HG02884 (cell line): ENCODE measurements at regions not wholly inside any gene's neighbourhood (a gene's known extent, or its start where the extent isn't known, plus 50 kb on each side); places are given as distances from the start of the nearest gene placed in this dataset.
"Not testable (repeated sequence)": the region's sequence is repeated elsewhere in the genome, so short reads cannot be mapped to it uniquely, and the experiment has no call there.

Source experiments
- ATAC-seq: cut with Tn5 transposase; IDR thresholded peaks from one replicate; pipeline ENCODE4 v1.9.1; 2021; ENCODE audit warnings: mild to moderate bottlenecking, moderate library complexity; ENCODE audit not compliant: unreplicated experiment

DNA sequence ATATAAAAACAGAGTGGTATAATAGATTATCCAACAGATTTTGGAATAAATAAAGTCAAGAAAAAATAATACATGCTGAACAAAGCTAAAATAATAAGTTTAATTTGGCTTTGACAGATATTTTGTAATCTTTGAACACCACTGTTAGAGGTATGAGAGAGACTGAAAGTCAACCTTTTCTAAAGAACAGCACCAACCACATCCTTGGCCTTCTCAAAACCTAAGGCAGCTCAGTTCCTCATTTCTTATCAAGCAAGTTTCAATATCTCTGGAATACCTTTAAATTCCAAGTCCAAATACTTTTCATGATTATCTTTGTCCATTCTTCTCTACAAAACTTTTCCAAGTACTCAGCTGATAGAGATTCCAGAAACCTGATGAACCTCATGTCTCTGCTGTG is 1603.8 kb downstream of the CDH8 start:
- ATAC-seq = no peak

GRCh38 chr16:60419859-60420258 is 1616.4 kb downstream of the CDH8 start:
- no peak for ATAC-seq

- no peak for ATAC-seq
These were observed 1621.6 kb downstream of the CDH8 start for GRCh38 chr16:60414613-60415012.

DNA sequence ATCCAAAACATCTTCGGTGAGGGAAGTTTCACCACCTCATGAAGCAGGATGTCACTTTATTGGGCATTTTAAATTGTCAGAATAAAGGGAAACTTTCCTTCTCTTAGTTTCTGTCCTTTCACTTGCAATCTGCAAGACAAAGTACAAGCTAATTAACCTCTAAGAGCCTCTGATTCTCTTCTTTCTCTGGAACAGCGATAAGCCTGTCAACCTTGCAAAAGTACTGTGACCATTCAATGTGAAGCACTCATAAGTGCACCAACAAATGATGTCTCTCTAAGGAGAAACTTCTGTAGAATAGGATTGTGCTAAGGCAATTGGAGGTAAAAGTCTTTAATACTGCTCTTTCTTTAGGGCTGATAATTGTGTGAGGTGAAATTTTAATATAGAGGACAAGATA is 1622.3 kb downstream of the CDH8 start:
- ATAC-seq = no peak

- ATAC-seq = no peak
These were observed 1628.6 kb downstream of the CDH8 start for GRCh38 chr16:60407606-60408005.

DNA sequence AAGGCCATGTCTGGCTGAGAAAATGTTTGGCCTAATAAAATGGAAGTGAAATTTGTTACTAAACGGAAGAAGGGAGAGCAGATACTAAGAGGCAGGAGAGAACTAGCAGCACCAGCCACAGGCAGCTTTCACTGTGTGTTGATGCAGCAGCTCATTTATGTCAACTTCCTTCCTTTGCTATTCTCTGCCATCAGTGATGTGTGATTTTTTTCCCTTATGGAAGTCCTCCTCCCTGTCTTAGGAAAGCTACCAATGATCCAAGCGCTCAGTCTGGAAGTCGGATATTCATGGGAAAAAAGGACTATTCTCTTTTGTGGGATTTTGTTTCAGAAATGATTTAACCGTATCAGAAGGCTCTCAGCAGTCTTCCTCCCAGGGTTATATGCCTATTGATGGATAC is 1629.2 kb downstream of the CDH8 start:
- no peak for ATAC-seq

- no peak for ATAC-seq
These were observed 1631.0 kb downstream of the CDH8 start for GRCh38 chr16:60405286-60405685.

DNA sequence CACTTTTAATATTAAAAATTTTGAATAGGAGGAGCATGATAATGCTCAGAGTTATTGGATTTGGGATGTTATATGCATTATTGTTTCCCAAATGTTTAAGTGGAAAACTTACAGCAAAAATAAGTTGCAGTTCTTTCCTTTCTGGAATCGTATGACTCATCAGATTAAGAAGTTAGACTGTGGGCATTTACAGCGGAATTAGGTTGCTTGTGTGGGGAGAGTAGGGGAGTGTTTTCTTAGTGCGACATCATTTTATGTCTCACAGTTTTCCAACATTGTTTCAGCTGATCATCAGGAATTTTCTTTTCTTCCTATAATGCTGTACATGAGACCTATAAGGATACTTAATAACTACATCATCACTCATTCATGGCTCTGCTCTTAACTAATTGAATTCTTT is 1631.8 kb downstream of the CDH8 start:
- ATAC-seq = no peak

- ATAC-seq = peak; percentile 77
These were observed 1633.3 kb downstream of the CDH8 start for GRCh38 chr16:60402941-60403340.

DNA sequence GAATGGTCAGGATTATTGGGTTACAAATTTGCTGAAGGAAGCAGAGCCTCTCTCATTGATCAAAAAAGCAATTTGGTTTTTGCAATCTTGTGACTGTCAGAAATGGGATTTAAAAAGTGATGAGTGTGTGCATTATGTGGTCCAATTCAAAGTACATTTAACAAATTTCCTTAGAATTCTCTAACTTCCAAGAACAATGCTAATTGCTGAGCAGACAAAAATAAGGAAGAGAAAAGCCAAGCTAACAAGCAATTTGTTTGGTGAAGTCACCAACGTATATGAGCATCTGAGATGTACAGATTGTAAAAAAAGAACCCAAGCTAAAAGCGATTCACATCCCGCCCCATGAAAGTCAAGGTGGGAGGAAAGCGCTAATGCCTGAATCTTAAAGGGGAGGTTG is 1643.9 kb downstream of the CDH8 start:
- no peak for ATAC-seq

GRCh38 chr16:60371591-60371990 is 1637.5 kb upstream of the GOT2 start:
- ATAC-seq = no peak

DNA sequence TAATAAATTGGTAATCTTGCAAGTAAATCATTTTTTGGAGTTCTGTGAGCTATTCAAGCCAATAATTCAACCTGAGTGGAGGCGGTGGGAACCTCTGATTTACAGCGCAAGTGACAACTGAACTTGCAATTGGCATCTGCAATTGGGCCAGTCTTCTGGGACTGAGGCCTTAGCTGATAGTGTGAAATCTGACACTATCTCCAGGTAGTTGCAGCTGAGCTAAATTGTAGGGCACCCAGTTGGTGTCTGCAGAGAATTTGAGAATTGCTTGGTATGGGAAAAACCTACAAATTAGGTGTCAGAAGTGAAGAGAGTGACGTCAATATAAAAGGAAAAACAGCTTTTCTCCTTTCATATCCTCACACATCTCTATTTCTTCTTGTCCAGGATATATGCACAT is 1633.6 kb upstream of the GOT2 start:
- no peak for ATAC-seq

GRCh38 chr16:60363566-60363965 is 1629.5 kb upstream of the GOT2 start:
- ATAC-seq = no peak

DNA sequence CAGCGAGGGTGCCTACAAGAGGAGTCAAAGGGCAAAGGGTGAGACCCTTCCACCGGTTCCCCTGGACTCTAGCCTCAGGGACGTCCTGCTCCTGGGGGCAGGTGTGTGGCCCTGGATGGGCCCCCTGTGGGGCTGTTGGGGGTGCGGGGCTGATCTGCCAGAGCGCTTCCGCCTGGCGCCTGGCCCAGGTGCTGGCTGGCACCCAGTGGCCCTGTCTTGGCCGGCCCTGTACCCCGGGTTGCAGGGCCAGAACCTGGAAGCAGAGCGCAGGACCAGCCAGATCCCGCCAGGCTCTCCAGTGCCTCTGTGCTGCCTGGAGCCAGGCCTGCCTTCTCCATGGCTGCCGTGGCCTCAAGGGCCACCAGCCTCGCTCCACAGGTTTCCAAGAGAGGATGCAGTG is 1625.8 kb upstream of the GOT2 start:
- ATAC-seq = not testable (repeated sequence)

DNA sequence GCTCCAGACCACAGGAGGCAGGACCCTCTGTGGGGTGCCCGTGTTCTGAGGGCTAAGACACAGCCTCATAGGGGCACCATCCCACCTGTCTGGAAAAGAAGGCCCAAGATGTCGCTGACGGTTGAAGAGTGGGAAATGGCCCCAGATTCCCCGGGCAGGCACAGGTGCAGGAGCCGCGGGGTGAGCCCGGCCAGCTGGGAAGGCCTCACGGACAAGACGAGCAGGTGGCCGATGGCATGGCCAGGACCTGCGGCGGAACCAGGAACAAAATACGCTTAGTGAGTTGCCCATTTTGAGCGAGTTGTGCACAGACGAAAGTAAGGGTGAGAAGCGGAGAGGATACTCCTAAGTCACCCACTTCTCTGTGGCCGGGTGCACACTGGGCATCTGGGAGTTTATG is 1625.3 kb upstream of the GOT2 start:
- ATAC-seq = not testable (repeated sequence)

GRCh38 chr16:60357876-60358522 is 1623.9 kb upstream of the GOT2 start:
- not testable (repeated sequence) for ATAC-seq

DNA sequence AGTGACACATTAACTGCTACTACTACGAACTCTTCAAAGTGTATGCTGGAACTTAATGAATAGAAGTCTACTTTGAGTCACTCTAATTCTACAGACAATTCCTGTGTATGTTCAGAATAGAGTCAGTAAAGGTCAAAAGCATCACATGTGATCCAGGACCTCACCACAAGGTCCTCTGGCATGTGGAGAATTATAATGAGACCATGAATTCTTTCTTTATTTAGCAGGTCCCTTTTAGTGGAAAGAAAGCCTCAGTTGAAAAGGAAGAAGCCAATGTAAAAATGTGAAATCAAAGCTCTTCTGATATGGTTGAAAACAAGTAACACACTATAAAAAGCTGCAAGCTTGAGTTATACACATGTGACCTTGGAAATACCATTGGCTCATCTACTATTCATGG is 1612.1 kb upstream of the GOT2 start:
- ATAC-seq = no peak

- no peak for ATAC-seq
These were observed 1603.6 kb upstream of the GOT2 start for GRCh38 chr16:60337671-60338070.

DNA sequence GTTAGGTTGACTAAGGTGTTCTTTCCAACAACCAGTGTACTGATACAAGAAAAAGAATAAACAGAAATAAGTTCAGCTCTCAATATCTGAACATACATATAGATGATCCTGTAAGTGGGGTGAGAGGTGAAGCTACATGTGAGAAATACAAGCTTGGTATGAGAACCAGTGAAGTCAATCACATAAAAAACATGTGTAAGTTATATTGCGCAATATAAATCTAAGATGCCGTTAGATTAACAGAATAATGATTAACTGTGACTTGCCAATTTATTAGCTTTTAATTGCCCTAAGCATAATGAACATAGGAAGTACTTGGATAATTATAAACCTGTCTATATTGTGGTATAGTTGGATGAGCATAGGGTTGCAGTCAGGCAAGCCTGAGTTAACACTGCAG is 1597.1 kb upstream of the GOT2 start:
- no peak for ATAC-seq

GRCh38 chr16:60329108-60329507 is 1595.0 kb upstream of the GOT2 start:
- ATAC-seq = no peak

- ATAC-seq = no peak
These were observed 1594.0 kb upstream of the GOT2 start for GRCh38 chr16:60328152-60328551.

- ATAC-seq = no peak
These were observed 1584.4 kb upstream of the GOT2 start for GRCh38 chr16:60318486-60318885.

- no peak for ATAC-seq
These were observed 1576.8 kb upstream of the GOT2 start for GRCh38 chr16:60310846-60311445.
